Left lung (tissue), 4 donors: ENCODE measurements at regions not wholly inside any gene's neighbourhood (a gene's known extent, or its start where the extent isn't known, plus 50 kb on each side); places are given as distances from the start of the nearest gene placed in this dataset.

Experiments
- ATAC-seq: fragments of 200-7000 bp; cut with Tn5 transposase; one replicate; pipeline ENCODE4 v1.9.1; 2020; ENCODE audit warnings: moderate library complexity
- DNase-seq, 4 donors: peaks; one replicate each; pipeline ENCODE4 v3.0.0-alpha.2; 2013 to 2020
- H3K27ac ChIP-seq, 2 donors: fragments of 200-600 bp; sonication (generic) in 1 of 2; one replicate each; pipeline versions ENCODE4 v1.5.0 to v1.8.0; 2020 to 2021
- H3K27me3 ChIP-seq, 2 donors: fragments of 200-600 bp; sonication (generic) in 1 of 2; one replicate each; pipeline versions ENCODE4 v1.5.0 to v1.8.0; 2020 to 2021
- H3K36me3 ChIP-seq, 2 donors: fragments of 200-600 bp; sonication (generic) in 1 of 2; one replicate each; pipeline versions ENCODE4 v1.5.0 to v1.8.0; 2020 to 2021
- H3K4me1 ChIP-seq, 2 donors: fragments of 200-600 bp; one replicate each; pipeline ENCODE4 v1.8.0; 2021
- H3K4me3 ChIP-seq, 2 donors: fragments of 200-600 bp; sonication (generic) in 1 of 2; one replicate each; pipeline versions ENCODE4 v1.5.0 to v1.8.0; 2020 to 2021; ENCODE audit warnings: mild to moderate bottlenecking in 1 of 2
- H3K9me3 ChIP-seq, 2 donors: fragments of 200-600 bp; sonication (generic) in 1 of 2; one replicate each; pipeline versions ENCODE4 v1.5.0 to v1.8.0; 2020 to 2021
- intact Hi-C, 2 donors: fragments of 100-400 bp; cut with DNase I; formaldehyde crosslinking; loops; one replicate each; pipeline versions ENCODE4 v1.11.2 to v1.14.2; 2022
- TF ChIP-seq, protein P1 (sequence below), 2 donors: fragments of 200-600 bp; sonication (generic) in 1 of 2; IDR thresholded peaks; one replicate each; pipeline versions ENCODE4 v1.5.0 to v1.8.0; 2021; ENCODE audit warnings: antibody characterized with exemption in 2 of 2
- donor health status: DM: no; HTN: yes; CAD: no.
- donor health status: DM: no; HTN: no; CAD: no.

DNA sequence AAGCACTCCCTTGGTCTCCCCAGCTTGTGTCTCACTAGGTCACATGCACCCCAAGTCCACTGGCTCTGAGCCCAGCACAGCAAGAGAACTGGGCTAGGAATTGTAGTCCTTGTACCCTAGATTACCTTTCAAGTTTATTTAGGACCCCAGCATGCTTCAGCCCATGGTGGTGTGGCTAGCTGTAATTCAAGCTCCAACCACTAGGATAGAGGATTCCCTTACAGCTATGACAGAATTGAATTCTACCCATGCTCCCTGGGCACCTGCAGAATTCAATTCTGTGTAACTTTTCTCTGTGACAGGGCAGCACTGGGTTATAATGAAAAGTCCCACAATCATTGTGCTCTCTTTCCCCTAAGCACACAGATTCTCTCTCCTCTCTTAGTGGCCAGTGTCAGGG lies 253.8 kb upstream of the DMD start:
- TF ChIP-seq, protein P1, sequence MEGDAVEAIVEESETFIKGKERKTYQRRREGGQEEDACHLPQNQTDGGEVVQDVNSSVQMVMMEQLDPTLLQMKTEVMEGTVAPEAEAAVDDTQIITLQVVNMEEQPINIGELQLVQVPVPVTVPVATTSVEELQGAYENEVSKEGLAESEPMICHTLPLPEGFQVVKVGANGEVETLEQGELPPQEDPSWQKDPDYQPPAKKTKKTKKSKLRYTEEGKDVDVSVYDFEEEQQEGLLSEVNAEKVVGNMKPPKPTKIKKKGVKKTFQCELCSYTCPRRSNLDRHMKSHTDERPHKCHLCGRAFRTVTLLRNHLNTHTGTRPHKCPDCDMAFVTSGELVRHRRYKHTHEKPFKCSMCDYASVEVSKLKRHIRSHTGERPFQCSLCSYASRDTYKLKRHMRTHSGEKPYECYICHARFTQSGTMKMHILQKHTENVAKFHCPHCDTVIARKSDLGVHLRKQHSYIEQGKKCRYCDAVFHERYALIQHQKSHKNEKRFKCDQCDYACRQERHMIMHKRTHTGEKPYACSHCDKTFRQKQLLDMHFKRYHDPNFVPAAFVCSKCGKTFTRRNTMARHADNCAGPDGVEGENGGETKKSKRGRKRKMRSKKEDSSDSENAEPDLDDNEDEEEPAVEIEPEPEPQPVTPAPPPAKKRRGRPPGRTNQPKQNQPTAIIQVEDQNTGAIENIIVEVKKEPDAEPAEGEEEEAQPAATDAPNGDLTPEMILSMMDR (IDR thresholded peaks at IDR 0.05) = no peak
- ATAC-seq (no peak), DNase-seq (no peak)
- no peak overlapping the region for H3K4me3 ChIP-seq
- H3K4me1 ChIP-seq = no peaks in the 10 kb centered on the region
- intact Hi-C loops = no loop called here
- H3K27ac ChIP-seq = no peak overlapping the region
- no peaks in the 10 kb centered on the region for H3K27me3 ChIP-seq
- no peaks in the 10 kb centered on the region for H3K9me3 ChIP-seq
- no peaks in the 10 kb centered on the region for H3K36me3 ChIP-seq

DNA sequence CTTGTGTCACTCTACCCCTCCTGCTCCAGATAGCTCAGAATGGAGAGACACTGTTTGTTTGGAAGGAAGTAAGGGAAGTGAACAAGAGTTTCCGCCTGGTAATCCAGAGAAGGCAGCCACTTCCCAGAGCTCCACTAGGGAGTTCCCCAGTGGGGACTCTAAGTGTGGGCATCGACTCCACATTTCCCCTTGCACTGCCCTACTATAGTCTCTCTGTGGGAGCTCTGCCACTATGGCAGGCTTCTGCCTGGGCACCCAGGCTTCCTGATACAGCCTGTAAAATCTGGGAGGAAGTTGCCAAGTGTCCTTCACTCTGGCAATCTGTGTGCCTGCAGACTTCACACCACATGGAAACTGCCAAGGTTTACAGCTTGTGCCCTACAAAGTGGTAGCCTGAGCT lies 245.8 kb upstream of the DMD start:
- Histone ChIP-seq H3K4me3 (no peak overlapping the region), H3K4me1 (no peaks in the 10 kb centered on the region), H3K9me3 (no peaks in the 10 kb centered on the region), H3K27ac (no peak overlapping the region), H3K27me3 (no peaks in the 10 kb centered on the region), H3K36me3 (no peaks in the 10 kb centered on the region)
- DNase-seq = no peak
- no peak for ATAC-seq
- TF ChIP-seq, protein P1 (IDR thresholded peaks at IDR 0.05) = no peak
- intact Hi-C loops = no loop called here

DNA sequence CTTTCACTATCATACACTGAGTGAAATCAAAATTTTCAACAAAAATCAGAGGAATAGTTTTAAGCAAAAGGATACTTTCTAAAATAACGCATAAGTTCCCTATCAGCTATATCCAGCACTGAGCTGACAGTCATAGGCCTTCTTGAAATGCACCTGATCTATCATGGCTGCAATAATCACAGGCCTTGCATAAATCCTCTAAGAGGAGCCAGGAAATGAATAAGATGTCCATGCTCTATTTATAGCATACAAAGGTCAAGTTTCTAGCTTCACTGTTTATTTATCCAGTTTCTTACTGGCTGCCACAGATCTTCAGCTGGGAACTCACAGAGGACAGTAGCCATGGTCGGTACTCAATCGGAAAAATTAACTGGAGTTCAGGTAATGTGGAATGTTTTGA lies 235.9 kb upstream of the DMD start:
- Histone ChIP-seq H3K36me3 (no peaks in the 10 kb centered on the region), H3K4me3 (no peak overlapping the region), H3K4me1 (no peaks in the 10 kb centered on the region), H3K9me3 (no peaks in the 10 kb centered on the region), H3K27me3 (no peaks in the 10 kb centered on the region), H3K27ac (no peak overlapping the region)
- intact Hi-C loops = no loop called here
- DNase-seq (no peak), ATAC-seq (no peak)
- TF ChIP-seq, protein P1 (IDR thresholded peaks at IDR 0.05) = no peak

DNA sequence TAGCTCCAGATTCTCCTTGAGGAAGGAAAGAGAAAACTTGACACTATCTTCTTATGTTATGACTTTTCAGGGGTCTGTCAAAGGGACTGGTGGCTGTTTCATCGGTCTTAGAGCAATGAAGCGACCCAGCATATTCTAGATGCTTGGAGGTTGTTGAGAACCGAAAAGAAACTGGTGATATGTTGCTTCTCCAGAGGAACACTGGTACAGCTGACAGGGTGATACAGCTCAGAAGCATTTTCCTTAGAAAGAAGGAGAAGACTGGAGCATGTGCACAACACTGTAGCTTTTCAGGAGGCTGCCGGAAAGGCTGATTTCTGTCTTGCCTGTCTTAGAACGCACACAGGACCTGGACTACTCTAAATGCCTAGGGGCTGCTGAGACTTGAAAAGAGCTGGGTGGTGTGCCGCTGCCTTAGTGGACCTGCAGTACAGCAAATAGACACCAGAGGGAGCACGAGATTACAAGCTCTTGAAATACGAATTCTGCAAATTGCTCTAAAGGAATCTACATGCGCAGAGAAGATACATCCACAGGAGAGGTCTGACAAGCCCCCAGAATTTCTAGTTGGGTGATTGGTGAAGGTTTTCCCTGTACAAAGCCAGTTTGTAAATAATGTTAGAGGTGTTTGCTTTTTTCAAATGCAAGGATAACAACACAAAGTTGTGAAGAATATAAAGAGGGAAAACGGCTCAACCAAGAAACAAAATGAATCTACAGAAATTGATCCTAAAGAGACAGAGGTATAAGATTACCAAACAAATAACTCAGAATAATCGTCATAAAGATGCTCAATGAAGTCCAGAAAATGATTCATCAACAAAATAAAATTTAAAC lies 223.1 kb upstream of the DMD start:
- H3K27ac ChIP-seq = no peak overlapping the region
- no peaks in the 10 kb centered on the region for H3K4me1 ChIP-seq
- ATAC-seq = peak; percentile 91
- no peaks in the 10 kb centered on the region for H3K27me3 ChIP-seq
- TF ChIP-seq, protein P1 (IDR thresholded peaks at IDR 0.05) = peak; percentile 63 to 89
- no peaks in the 10 kb centered on the region for H3K36me3 ChIP-seq
- H3K9me3 ChIP-seq = no peaks in the 10 kb centered on the region
- no peak overlapping the region for H3K4me3 ChIP-seq
- DNase-seq = peak in 2 of 4 donors; percentile 51 to 59
- intact Hi-C loops = loop anchor here in 1 of 2 donors (10.0 kb wide), 1 partner anchor 870 kb away; no protein-coding TSS in a partner anchor

DNA sequence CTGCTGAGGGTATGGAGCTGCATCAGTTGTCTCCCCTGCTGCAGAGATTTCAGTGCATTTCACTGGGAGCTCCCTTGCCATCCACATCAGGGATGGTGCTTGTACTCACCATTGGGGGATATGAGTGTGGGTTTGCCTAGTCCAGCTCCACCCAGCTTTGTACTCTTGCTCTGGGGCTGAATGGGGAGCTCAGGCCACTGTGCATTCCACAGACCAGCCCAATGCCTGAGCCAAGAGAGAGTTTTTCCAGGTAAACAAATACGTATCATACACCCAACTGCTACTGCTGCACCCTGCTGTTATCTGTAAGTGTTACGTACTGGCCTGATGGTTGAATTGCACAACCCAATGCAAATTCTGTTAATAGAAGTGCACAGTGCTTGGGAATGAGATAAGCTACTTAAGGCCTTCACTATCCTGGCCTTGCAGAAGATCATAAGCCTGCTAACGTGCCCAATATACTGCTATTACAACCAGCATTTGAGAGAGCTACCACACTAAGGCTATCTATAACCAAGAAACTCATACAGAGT lies 205.0 kb upstream of the DMD start:
- no peak overlapping the region for H3K4me3 ChIP-seq
- DNase-seq (no peak), ATAC-seq (peak; percentile 83)
- TF ChIP-seq, protein P1 (IDR thresholded peaks at IDR 0.05) = no peak
- H3K36me3 ChIP-seq = no peaks in the 10 kb centered on the region
- H3K27ac ChIP-seq = peak overlapping the region in 1 of 2 donors; percentile 53
- H3K4me1 ChIP-seq = no peaks in the 10 kb centered on the region
- intact Hi-C loops = no loop called here
- no peaks in the 10 kb centered on the region for H3K27me3 ChIP-seq
- H3K9me3 ChIP-seq = no peaks in the 10 kb centered on the region
